WTC11 (cell line): ENCODE measurements at regions not wholly inside any gene's neighbourhood (a gene's known extent, or its start where the extent isn't known, plus 50 kb on each side); places are given as distances from the start of the nearest gene placed in this dataset.

Experiments
- ATF3 ChIP-seq: sonication (generic); formaldehyde crosslinking; conservative IDR thresholded peaks from 2 replicates; pipeline ENCODE4 v1.8.1; 2022; ENCODE audit warnings: mild to moderate bottlenecking, missing genetic modification reagents
- CTCF ChIP-seq: fragments of 200-600 bp; IDR thresholded peaks from 2 replicates; pipeline ENCODE4 v1.8.0; 2022; ENCODE audit warnings: antibody characterized with exemption
- JUN ChIP-seq: sonication (generic); formaldehyde crosslinking; IDR thresholded peaks from 2 replicates; pipeline ENCODE4 v1.8.0; 2023; ENCODE audit warnings: mild to moderate bottlenecking, missing genetic modification reagents
- MAX ChIP-seq: sonication (generic); formaldehyde crosslinking; IDR thresholded peaks from 2 replicates; pipeline ENCODE4 v1.8.0; 2022; ENCODE audit warnings: mild to moderate bottlenecking, missing genetic modification reagents
- SP1 ChIP-seq: sonication (generic); formaldehyde crosslinking; conservative IDR thresholded peaks from 2 replicates; pipeline ENCODE4 v1.8.1; 2022; ENCODE audit warnings: missing genetic modification reagents
- USF2 ChIP-seq: sonication (generic); formaldehyde crosslinking; IDR thresholded peaks from 2 replicates; pipeline ENCODE4 v1.8.1; 2023; ENCODE audit warnings: mild to moderate bottlenecking, missing genetic modification reagents, moderate library complexity

- no peak for TF ChIP-seq JUN (CRISPR knock-in tag)
- TF ChIP-seq MAX (CRISPR knock-in tag), result no peak
- no peak for TF ChIP-seq ATF3 (CRISPR knock-in tag)
- TF ChIP-seq SP1 (CRISPR knock-in tag), result no peak
- TF ChIP-seq CTCF, result no peak
- no peak for TF ChIP-seq USF2 (CRISPR knock-in tag)
These were observed 155.8 kb downstream of the NAA11 start for GRCh38 chr4:79170077-79170476.
